Neural cell (in vitro differentiated cells): ENCODE measurements at regions not wholly inside any gene's neighbourhood (a gene's known extent, or its start where the extent isn't known, plus 50 kb on each side); places are given as distances from the start of the nearest gene placed in this dataset.

Source experiments
- CTCF ChIP-seq: fragments of 450-650 bp; IDR thresholded peaks from 2 replicates; pipeline ENCODE4 v1.5.1; 2014; ENCODE audit warnings: antibody characterized with exemption, mild to moderate bottlenecking, moderate library complexity; ENCODE audit not compliant: poor library complexity, severe bottlenecking
- EZH2 ChIP-seq: fragments of 200-600, 300-800 bp; shearing (Covaris generic), sonication (generic); IDR thresholded peaks from 2 replicates; pipeline ENCODE4 v1.6.1; 2014; ENCODE audit warnings: antibody characterized with exemption, low read length, borderline replicate concordance, mild to moderate bottlenecking; ENCODE audit not compliant: insufficient read depth, poor library complexity, severe bottlenecking
- POLR2AphosphoS5 ChIP-seq: IDR thresholded peaks from 2 replicates; pipeline ENCODE4 v1.6.1; 2012
- SMC3 ChIP-seq: fragments of 450-650 bp; conservative IDR thresholded peaks from 2 replicates; pipeline ENCODE4 v1.6.1; 2014; ENCODE audit warnings: antibody characterized with exemption, mild to moderate bottlenecking, moderate library complexity; ENCODE audit not compliant: poor library complexity

GRCh38 chr13:104984296-104984818 lies 1551.1 kb downstream of the EFNB2 start:
- TF ChIP-seq CTCF (no peak), SMC3 (no peak), POLR2AphosphoS5 (no peak), EZH2 (no peak)
